Kasumi-1 (cell line): ENCODE measurements at regions not wholly inside any gene's neighbourhood (a gene's known extent, or its start where the extent isn't known, plus 50 kb on each side); places are given as distances from the start of the nearest gene placed in this dataset.
A peak's percentile ranks its signal among the peaks of the same experiment; 100 is the strongest.

Experiments
- DNase-seq, 2 experiments: peaks; one replicate each; lab custom pipeline; 2025; lab: John Stamatoyannopoulos, UW

DNA sequence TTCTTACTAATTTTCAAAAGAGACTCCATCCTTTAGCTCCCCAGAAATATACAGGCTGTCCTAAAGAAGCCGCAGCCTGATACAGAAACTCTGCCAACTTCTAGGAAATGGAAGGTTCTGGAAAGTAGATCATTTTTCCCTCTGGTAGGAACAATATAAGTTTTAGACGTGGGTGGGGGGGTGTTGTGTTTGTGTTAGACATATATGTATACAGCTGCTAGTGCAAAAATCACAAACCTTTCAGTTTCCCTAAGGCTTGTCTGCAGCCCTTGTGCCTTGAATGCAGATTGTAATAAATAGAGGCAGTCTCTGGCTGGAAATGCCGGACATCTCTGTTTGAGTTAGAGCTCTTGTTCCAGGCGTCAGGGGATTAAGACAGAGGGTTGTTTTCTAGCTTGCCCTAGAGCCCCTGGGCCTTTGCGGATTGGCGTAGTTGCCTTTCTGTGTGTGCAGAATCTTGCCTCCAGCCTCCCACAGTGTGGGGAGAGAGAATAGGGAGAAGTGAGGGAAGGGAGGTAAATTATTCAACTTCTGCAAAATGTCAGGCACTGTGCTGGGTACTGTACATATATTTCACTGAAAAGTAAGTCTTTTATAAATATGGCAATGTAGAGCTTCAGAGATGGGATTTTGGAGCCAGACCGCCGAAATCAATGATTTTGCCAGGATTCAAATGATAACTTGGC is 269.7 kb downstream of the PRL start:
- DNase-seq = peak in 1 of 2 experiments; percentile 2

- DNase-seq = peak; percentile 20 to 30
Measured at GRCh38 chr6:22028403-22029090, 268.3 kb downstream of the PRL start.

DNA sequence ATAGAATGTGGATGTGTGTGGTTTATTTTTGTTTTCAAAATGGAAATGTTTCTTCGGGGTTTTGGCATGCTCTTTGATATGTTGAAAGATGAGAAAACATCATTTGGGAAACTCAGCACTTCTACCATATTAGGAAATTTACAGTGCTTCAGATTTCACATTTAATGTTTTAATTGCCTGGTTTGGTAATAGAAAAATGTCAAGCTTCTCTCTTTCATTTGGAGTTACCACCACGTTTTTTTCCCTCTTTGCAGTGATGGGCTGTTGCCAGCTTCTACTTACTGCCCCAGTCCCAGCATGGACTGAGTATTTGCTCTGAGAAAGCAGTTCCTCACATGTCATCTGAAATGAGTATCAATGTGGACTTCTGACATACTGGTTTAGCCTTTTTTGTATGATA is 267.7 kb downstream of the PRL start:
- DNase-seq = no peak

- DNase-seq = no peak
Measured at GRCh38 chr6:22030730-22031619, 265.9 kb downstream of the PRL start.

DNA sequence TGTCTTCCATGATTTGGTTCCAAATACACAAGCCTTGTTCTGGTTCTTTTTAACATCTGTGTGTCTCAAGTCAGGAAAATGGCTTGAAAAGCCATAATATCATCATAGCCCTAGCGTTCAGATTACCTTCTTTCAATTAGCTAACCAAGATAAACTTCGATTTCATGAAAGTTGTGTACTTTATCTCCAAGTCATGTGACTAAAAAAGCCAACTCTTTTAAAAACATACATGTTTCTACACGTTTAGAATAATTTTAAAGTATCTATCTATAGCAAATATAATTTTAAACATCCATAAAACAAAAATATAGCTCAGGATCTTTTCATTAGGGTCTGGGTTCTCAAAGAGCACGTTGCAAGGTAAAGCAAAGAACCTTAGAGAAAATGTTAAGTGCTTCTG is 261.1 kb downstream of the PRL start:
- DNase-seq = no peak

DNA sequence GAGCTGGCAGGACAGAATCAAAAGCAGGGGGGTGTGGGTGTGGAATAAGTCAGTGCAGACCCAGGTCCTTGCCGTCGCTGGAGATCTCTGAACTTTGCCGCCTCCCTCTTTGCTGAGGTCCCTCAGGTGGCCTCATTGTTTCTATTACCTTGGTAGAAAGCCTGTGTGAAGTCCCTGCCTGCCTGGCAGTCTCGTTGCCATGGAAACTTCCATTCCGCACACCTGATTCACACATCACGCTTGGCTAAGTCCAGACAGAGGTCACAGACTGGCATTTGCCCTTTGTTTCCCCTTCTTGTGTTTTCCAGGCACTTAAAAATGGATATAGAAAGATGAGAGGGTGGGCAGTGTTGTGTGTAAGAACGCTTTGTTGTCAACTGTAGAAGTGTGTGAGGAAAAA is 260.6 kb downstream of the PRL start:
- no peak for DNase-seq

- DNase-seq = no peak
Measured at GRCh38 chr6:22036699-22037098, 260.1 kb downstream of the PRL start.

GRCh38 chr6:22041797-22042480 is 254.9 kb downstream of the PRL start:
- DNase-seq = no peak

DNA sequence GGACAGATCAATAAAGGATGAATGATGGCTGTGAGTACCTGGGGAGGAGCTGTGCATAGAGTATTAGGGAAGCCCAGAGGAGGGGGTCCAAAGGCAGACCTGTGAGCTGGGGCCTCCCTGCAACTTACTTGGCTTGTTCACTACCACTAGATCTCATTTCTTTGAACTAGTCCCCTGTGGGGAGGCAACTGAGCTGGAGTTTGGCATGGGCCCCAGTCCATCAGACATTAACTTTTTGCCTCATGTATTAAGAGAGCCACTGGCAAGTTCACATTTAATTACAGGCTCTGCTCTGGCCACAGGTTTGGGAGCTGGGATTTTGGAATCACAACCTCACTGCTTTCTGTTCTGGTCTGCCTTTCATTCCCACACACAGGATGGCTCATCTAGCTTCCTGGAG is 254.1 kb downstream of the PRL start:
- DNase-seq = no peak

- DNase-seq = no peak
Measured at GRCh38 chr6:22043284-22043962, 253.4 kb downstream of the PRL start.

GRCh38 chr6:22045261-22045912 is 251.4 kb downstream of the PRL start:
- DNase-seq = no peak

GRCh38 chr6:22049002-22049401 is 247.8 kb downstream of the PRL start:
- no peak for DNase-seq

DNA sequence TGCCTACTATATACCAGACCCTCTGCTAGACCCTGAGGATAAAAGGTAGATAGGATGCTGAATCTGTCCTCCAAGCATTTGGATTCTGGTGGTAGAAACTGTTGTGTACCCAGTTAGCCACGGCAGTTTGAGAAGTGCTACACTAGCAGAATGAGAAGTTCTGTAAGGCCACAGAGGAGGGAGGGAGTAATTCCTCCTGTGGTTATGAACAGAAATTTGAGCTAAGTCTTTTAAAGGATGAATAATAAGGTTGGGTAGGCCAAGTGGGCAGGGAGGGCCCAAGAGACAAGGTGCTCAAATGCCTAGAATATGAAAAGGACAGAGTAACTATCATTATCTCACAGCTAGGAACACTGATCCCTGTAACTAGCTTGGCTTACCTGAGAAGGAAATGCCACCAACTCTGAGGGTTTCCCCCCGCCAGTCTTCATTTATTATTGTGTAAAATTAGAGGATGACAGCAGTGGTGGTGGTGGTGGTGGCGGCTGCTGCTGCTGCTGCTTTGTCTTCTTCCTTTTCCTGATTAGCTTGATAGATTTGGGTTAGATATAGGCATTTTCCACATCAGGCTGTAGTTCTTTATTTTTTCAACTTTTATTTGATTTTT is 243.3 kb downstream of the PRL start:
- peak; percentile 10 to 16 for DNase-seq

DNA sequence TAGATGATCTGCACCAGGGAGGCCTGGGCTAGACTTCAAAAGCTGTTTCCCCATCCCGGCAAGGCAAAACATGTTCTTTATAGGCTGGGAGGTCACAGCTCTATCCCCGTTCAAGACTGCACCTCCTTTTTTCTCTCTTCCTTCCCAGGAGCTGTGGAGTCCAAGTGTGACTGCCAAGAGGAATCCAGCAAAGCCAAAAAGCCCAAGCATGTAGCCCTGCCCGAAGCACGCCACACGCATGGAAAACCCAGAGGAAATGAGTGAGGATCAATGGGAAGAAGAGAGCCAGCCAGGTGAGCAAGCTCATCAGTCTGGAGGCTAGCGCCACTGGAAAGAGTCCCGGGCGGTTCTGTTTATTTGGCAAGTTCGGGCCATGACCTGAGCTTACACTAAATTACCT is 240.4 kb downstream of the PRL start:
- no peak for DNase-seq

GRCh38 chr6:22057962-22058361 is 238.9 kb downstream of the PRL start:
- no peak for DNase-seq

DNA sequence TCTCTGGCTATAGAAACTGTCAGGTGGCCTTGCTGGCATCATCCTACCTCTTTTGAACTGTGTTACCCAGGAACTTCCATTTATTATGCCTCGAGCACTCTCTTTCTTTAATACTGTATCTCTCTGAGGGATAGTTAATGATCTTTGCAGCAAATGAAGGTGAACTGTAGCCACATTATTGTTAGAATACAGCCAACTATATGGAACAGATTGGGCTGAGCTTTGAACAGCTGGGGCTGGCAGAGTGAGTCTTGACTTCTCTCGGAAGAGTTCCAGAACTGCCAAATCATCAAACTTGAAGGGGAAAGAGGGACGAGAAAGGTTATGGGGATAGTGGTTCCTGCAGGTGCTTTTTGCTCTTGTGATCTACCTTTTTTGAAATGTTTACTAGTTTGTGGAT is 237.7 kb downstream of the PRL start:
- no peak for DNase-seq

DNA sequence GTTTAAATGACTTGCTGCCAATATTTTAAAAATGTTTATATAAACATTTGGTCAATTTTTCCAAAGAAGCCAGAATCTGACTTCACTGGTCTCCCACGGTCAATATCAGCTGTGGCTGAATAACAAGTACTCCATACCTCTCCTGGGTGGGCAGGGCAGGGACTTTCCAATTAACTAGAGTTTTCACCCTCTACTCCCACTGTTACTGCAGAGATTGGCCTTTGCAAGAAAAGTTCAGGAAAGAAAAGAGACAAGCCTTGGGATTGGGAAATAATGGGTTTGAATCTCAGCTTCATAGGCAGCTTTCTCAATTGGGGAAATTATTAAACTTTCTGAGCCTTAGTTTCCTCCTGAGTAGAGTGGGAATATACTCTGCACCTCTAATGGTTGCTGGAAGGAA is 236.9 kb downstream of the PRL start:
- DNase-seq = no peak

DNA sequence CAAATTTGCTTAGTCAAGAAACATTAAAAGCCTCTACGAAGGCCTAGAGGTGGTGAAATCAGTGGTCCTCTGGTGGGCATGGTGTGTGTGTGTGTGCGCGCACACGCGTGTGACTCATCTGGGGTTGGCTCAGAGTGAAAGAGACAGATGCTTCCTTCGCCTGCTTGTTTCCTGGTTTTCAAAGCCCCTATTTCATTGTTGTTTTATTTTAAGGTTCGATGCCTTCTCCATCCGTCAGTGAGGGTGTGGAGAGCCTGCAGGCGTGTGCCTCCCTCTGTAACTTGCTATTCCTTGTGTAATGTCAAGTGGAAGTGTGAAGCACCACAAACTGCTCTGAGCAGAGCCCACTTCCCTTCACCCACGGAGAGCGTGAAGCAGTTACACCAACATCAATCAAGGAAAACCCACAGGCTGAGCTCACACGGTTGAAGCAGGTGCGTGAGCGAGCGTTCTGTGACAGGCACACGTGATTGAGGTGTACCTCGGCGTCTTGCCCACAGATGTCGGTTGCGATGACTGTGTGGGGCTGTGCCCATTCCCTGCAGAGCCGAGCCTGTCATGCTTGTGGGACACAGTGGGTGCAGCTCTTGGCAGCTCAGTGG is 233.9 kb downstream of the PRL start:
- peak; percentile 48 to 63 for DNase-seq

GRCh38 chr6:22064558-22064957 is 232.3 kb downstream of the PRL start:
- DNase-seq = no peak

GRCh38 chr6:22067122-22067521 is 229.7 kb downstream of the PRL start:
- DNase-seq = no peak
